ENCODE measurements at regions not wholly inside any gene's neighbourhood (a gene's known extent, or its start where the extent isn't known, plus 50 kb on each side); places are given as distances from the start of the nearest gene placed in this dataset.

GRCh38 chr5:17132444-17133083 lies 84.9 kb upstream of the BASP1 start:
- Histone ChIP-seq H3K4me3 (ENCODE audit: low read depth, low read length) (no peak overlapping the region), H3K27ac (no peak overlapping the region), H3K36me3 (no peaks in the 10 kb centered on the region), H3K9me3 (ENCODE audit: severe bottlenecking) (no peaks in the 10 kb centered on the region), H3K27me3 (ENCODE audit: insufficient read depth, low read depth, severe bottlenecking) (no peaks in the 10 kb centered on the region)
- no peak for DNase-seq
- TF ChIP-seq CTCF (IDR thresholded peaks at IDR 0.05; ENCODE audit: low read depth, low read length), result peak; percentile 42; the same call in 1 of the 2 replicates

GRCh38 chr5:17135050-17135449 lies 82.4 kb upstream of the BASP1 start:
- no peak overlapping the region for H3K27ac ChIP-seq

GRCh38 chr5:17143335-17143734 lies 74.1 kb upstream of the BASP1 start:
- no peak overlapping the region for H3K27ac ChIP-seq
- peaks cover 2% of the 10 kb centered on the region for H3K9me3 ChIP-seq (ENCODE audit: severe bottlenecking)
- no peaks in the 10 kb centered on the region for H3K36me3 ChIP-seq
- DNase-seq, result no peak
- H3K27me3 ChIP-seq (ENCODE audit: insufficient read depth, low read depth, severe bottlenecking), result no peaks in the 10 kb centered on the region
- TF ChIP-seq CTCF (IDR thresholded peaks at IDR 0.05; ENCODE audit: low read depth, low read length), result no peak
- H3K4me3 ChIP-seq (ENCODE audit: low read depth, low read length), result no peak overlapping the region

More at GRCh38 chr5:17135050-17135449, 82.4 kb upstream of the BASP1 start:
- H3K27me3 ChIP-seq (ENCODE audit: insufficient read depth, low read depth, severe bottlenecking), result no peaks in the 10 kb centered on the region
- no peak for DNase-seq
- H3K4me3 ChIP-seq (ENCODE audit: low read depth, low read length), result no peak overlapping the region
- no peaks in the 10 kb centered on the region for H3K36me3 ChIP-seq
- TF ChIP-seq CTCF (IDR thresholded peaks at IDR 0.05; ENCODE audit: low read depth, low read length), result no peak
- H3K9me3 ChIP-seq (ENCODE audit: severe bottlenecking), result peaks cover 2% of the 10 kb centered on the region

- TF ChIP-seq CTCF (IDR thresholded peaks at IDR 0.05; ENCODE audit: low read depth, low read length), result no peak
- Histone ChIP-seq H3K4me3 (ENCODE audit: low read depth, low read length) (no peak overlapping the region), H3K27ac (no peak overlapping the region), H3K36me3 (no peaks in the 10 kb centered on the region), H3K9me3 (ENCODE audit: severe bottlenecking) (no peaks in the 10 kb centered on the region), H3K27me3 (ENCODE audit: insufficient read depth, low read depth, severe bottlenecking) (no peaks in the 10 kb centered on the region)
- DNase-seq, result no peak
Observed at GRCh38 chr5:17146280-17146841, 71.1 kb upstream of the BASP1 start.

GRCh38 chr5:17147170-17147569 lies 70.3 kb upstream of the BASP1 start:
- DNase-seq, result no peak
- Histone ChIP-seq H3K27ac (no peak overlapping the region), H3K27me3 (ENCODE audit: insufficient read depth, low read depth, severe bottlenecking) (no peaks in the 10 kb centered on the region), H3K4me3 (ENCODE audit: low read depth, low read length) (no peak overlapping the region), H3K36me3 (no peaks in the 10 kb centered on the region), H3K9me3 (ENCODE audit: severe bottlenecking) (no peaks in the 10 kb centered on the region)
- TF ChIP-seq CTCF (IDR thresholded peaks at IDR 0.05; ENCODE audit: low read depth, low read length), result no peak

GRCh38 chr5:17147617-17148016 lies 69.8 kb upstream of the BASP1 start:
- no peak overlapping the region for H3K4me3 ChIP-seq (ENCODE audit: low read depth, low read length)
- no peak overlapping the region for H3K27ac ChIP-seq
- H3K36me3 ChIP-seq, result no peaks in the 10 kb centered on the region
- H3K9me3 ChIP-seq (ENCODE audit: severe bottlenecking), result no peaks in the 10 kb centered on the region
- DNase-seq, result no peak
- no peak for TF ChIP-seq CTCF (IDR thresholded peaks at IDR 0.05; ENCODE audit: low read depth, low read length)
- no peaks in the 10 kb centered on the region for H3K27me3 ChIP-seq (ENCODE audit: insufficient read depth, low read depth, severe bottlenecking)

Data from WERI-Rb-1 (cell line).